HCT116 (cell line): ENCODE measurements at regions not wholly inside any gene's neighbourhood (a gene's known extent, or its start where the extent isn't known, plus 50 kb on each side); places are given as distances from the start of the nearest gene placed in this dataset.

Source experiments
- ATAC-seq: fragments of 200-7000 bp; cut with Tn5 transposase; 2 replicates; pipeline ENCODE4 v1.9.1; 2020; ENCODE audit warnings: mild to moderate bottlenecking, moderate library complexity
- BruUV-seq: library from RNA; stranded (reverse); fragments of 400-500 nt; replicated peaks from 2 replicates; lab custom pipeline; 2021; lab: Mats Ljungman, UMichigan
- CTCF ChIA-PET: fragments of 300-600 bp; sonication (Branson Sonifier 250); formaldehyde crosslinking; loops from one replicate; lab custom pipeline; 2021; ENCODE audit warnings: antibody characterized with exemption; lab: Charles Lee
- POLR2A ChIA-PET: fragments of 300-600, 350-600 bp; sonication (Branson Sonifier 250); formaldehyde crosslinking; loops from one replicate; lab custom pipeline; 2021; ENCODE audit warnings: antibody characterized with exemption; lab: Charles Lee
- RAD21 ChIA-PET, 2 experiments: fragments of 300-600 bp; sonication (Branson Sonifier 250); formaldehyde crosslinking; loops; one replicate each; lab custom pipeline; 2023; ENCODE audit warnings: low total read pairs in 2 of 2; ENCODE audit not compliant: uncharacterized antibody in 2 of 2, unreplicated experiment in 2 of 2, low non-redundant PET in 1 of 2; lab: Charles Lee
- DNase-seq: peaks from one replicate; pipeline ENCODE4 v3.0.0-alpha.2; 2010; ENCODE audit warnings: low read depth, low spot score
- H2AFZ ChIP-seq: fragments of 200-600 bp; shearing (Covaris generic), sonication (generic); 2 replicates; pipeline ENCODE4 v1.6.1; 2017; ENCODE audit warnings: low read depth, mixed run types, mixed read lengths, antibody characterized with exemption, low read length; ENCODE audit not compliant: poor library complexity, severe bottlenecking
- H3K27ac ChIP-seq: 2 replicates; pipeline ENCODE4 v1.5.1; 2012; ENCODE audit warnings: low read depth, low read length
- H3K27me3 ChIP-seq: fragments of 200-600 bp; sonication (generic); 2 replicates; pipeline ENCODE4 v1.6.1; 2016; ENCODE audit warnings: mixed run types, low read length, mixed read lengths; ENCODE audit not compliant: insufficient read depth
- H3K36me3 ChIP-seq, 2 experiments: fragments of 200-500 bp in 1 of 2; fragments of 200-600 bp in 1 of 2; sonication (Bioruptor generic) in 1 of 2; sonication (generic) in 1 of 2; 2 replicates each; pipeline versions ENCODE4 v1.5.1 to v1.6.1; 2014 to 2016; ENCODE audit warnings: low read length in 2 of 2, inconsistent platforms in 1 of 2, mixed read lengths in 1 of 2, mixed run types in 1 of 2; ENCODE audit not compliant: insufficient read depth in 2 of 2, control insufficient read depth in 1 of 2
- H3K4me1 ChIP-seq, 2 experiments: fragments of 200-600 bp in 1 of 2; sonication (generic) in 1 of 2; 2 replicates each; pipeline versions ENCODE4 v1.5.1 to v1.6.1; 2012 to 2017; ENCODE audit warnings: low read length in 2 of 2, inconsistent platforms in 1 of 2, mild to moderate bottlenecking in 1 of 2, mixed read lengths in 1 of 2, mixed run types in 1 of 2, moderate library complexity in 1 of 2; ENCODE audit not compliant: insufficient read depth in 2 of 2, control insufficient read depth in 1 of 2
- H3K4me2 ChIP-seq: fragments of 200-600 bp; sonication (generic); 2 replicates; pipeline ENCODE4 v1.6.1; 2017; ENCODE audit warnings: mixed run types, low read length, mixed read lengths
- H3K4me3 ChIP-seq, 2 experiments: fragments of 200-600 bp in 1 of 2; sonication (generic) in 1 of 2; replicated peaks in 1 of 2; 2 replicates each; pipeline ENCODE4 v1.5.1; 2011 to 2016; ENCODE audit warnings: low read length in 2 of 2, control low read depth in 1 of 2, low read depth in 1 of 2, mild to moderate bottlenecking in 1 of 2, mixed read lengths in 1 of 2, mixed run types in 1 of 2
- H3K79me2 ChIP-seq: fragments of 200-600 bp; sonication (generic); 2 replicates; pipeline ENCODE4 v1.6.1; 2017; ENCODE audit warnings: mild to moderate bottlenecking, mixed run types, low read length, moderate library complexity, mixed read lengths; ENCODE audit not compliant: insufficient read depth
- H3K9ac ChIP-seq: fragments of 200-600 bp; sonication (generic); 2 replicates; pipeline ENCODE4 v1.6.1; 2016; ENCODE audit warnings: low read length, mixed read lengths
- H3K9me2 ChIP-seq: fragments of 200-600 bp; sonication (generic), shearing (Covaris generic); 2 replicates; pipeline ENCODE4 v1.6.1; 2017; ENCODE audit warnings: mixed run types, mild to moderate bottlenecking, moderate library complexity; ENCODE audit not compliant: insufficient read depth
- H3K9me3 ChIP-seq, 2 experiments: fragments of 200-500 bp in 1 of 2; fragments of 200-600 bp in 1 of 2; sonication (Bioruptor generic) in 1 of 2; sonication (generic) in 1 of 2; 2 replicates each; pipeline ENCODE4 v1.6.1; 2014 to 2017; ENCODE audit warnings: low read length in 2 of 2, mixed read lengths in 2 of 2, inconsistent platforms in 1 of 2, low read depth in 1 of 2, mild to moderate bottlenecking in 1 of 2, mixed run types in 1 of 2, moderate library complexity in 1 of 2; ENCODE audit not compliant: control insufficient read depth in 1 of 2, insufficient read depth in 1 of 2
- H4K20me1 ChIP-seq: fragments of 200-600 bp; sonication (generic), shearing (Covaris generic); 2 replicates; pipeline ENCODE4 v1.6.1; 2017; ENCODE audit warnings: mixed run types, mild to moderate bottlenecking, moderate library complexity; ENCODE audit not compliant: insufficient read depth
- ELF1 ChIP-seq: IDR thresholded peaks from 2 replicates; pipeline ENCODE4 v1.6.1; 2012; ENCODE audit warnings: low read depth, borderline replicate concordance
- POLR2A ChIP-seq: IDR thresholded peaks from 2 replicates; pipeline ENCODE4 v1.7.0; 2011; ENCODE audit warnings: borderline replicate concordance; ENCODE audit not compliant: insufficient read depth, insufficient read length; ENCODE audit errors: extremely low read depth
- POLR2AphosphoS5 ChIP-seq: IDR thresholded peaks from 2 replicates; pipeline ENCODE4 v1.6.1; 2011; ENCODE audit warnings: mild to moderate bottlenecking, low read depth, low read length, moderate library complexity
- RAD21 ChIP-seq: IDR thresholded peaks from 2 replicates; pipeline ENCODE4 v1.6.1; 2012; ENCODE audit warnings: low read depth, mild to moderate bottlenecking
- SIN3A ChIP-seq: IDR thresholded peaks from 2 replicates; pipeline ENCODE4 v1.6.1; 2012; ENCODE audit warnings: low read depth
- SP1 ChIP-seq: IDR thresholded peaks from 2 replicates; pipeline ENCODE4 v1.6.1; 2012; ENCODE audit warnings: low read depth
- SRF ChIP-seq: IDR thresholded peaks from 2 replicates; pipeline ENCODE4 v1.6.1; 2012; ENCODE audit warnings: low read depth
- TCF7L2 ChIP-seq: IDR thresholded peaks from 2 replicates; pipeline ENCODE4 v1.7.0; 2011; ENCODE audit warnings: borderline replicate concordance, inconsistent platforms; ENCODE audit not compliant: insufficient read depth, insufficient read length; ENCODE audit errors: extremely low read depth
- YY1 ChIP-seq: IDR thresholded peaks from 2 replicates; pipeline ENCODE4 v1.6.1; 2011; ENCODE audit warnings: low read length, low read depth, moderate library complexity, mild to moderate bottlenecking; ENCODE audit not compliant: insufficient replicate concordance; ENCODE audit errors: extremely low read depth
- ZBTB33 ChIP-seq: IDR thresholded peaks from 2 replicates; pipeline ENCODE4 v1.6.1; 2011; ENCODE audit warnings: mild to moderate bottlenecking, low read length, moderate library complexity; ENCODE audit not compliant: insufficient replicate concordance; ENCODE audit errors: extremely low read depth
- ZNF274 ChIP-seq: fragments of 200-500 bp; sonication (Bioruptor generic); IDR thresholded peaks from 2 replicates; pipeline ENCODE4 v1.6.1; 2014; ENCODE audit warnings: mild to moderate bottlenecking, low read depth, low read length, inconsistent platforms
- intact Hi-C: fragments of 100-400 bp; cut with micrococcal nuclease; formaldehyde crosslinking; loops from 2 replicates; pipeline ENCODE4 v1.10.0; 2022
- TF ChIP-seq, protein P1 (sequence below), 3 experiments: fragments of 200-600 bp in 1 of 3; sonication (generic) in 1 of 3; IDR thresholded peaks in 2 of 3; conservative IDR thresholded peaks in 1 of 3; 2 replicates each; pipeline ENCODE4 v1.5.1; 2012 to 2017; ENCODE audit warnings: low read depth in 2 of 3, low read length in 2 of 3, antibody characterized with exemption in 1 of 3, borderline replicate concordance in 1 of 3, control low read depth in 1 of 3, mild to moderate bottlenecking in 1 of 3, mixed read lengths in 1 of 3, mixed run types in 1 of 3, moderate library complexity in 1 of 3; ENCODE audit not compliant: insufficient read depth in 1 of 3

DNA sequence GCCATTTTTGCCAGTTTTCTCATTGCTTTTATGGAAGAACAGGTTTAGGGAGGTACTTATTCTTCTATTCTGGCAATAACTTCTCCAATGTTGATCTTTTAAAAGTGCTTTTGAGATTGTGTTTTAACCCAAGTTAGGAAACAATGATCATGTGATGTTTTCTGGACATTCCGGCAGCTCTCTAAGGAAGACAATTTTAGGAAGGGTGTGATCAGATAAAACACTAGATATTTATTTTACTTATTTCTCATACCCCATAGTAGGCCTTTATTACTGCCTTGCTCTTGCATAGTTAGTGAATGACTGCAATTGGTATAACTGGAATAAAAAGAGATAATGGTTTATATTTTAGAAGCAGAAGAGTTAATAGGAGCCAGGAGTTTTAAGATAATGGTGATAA, 68.4 kb upstream of the SPATA13 start:
- H3K4me2 ChIP-seq, result no peak overlapping the region
- TF ChIP-seq POLR2AphosphoS5 (no peak), TCF7L2 (no peak), SP1 (no peak), YY1 (no peak), ZNF274 (no peak), ELF1 (no peak), SIN3A (no peak), SRF (no peak), ZBTB33 (no peak), POLR2A (no peak), RAD21 (no peak)
- TF ChIP-seq, protein P1, sequence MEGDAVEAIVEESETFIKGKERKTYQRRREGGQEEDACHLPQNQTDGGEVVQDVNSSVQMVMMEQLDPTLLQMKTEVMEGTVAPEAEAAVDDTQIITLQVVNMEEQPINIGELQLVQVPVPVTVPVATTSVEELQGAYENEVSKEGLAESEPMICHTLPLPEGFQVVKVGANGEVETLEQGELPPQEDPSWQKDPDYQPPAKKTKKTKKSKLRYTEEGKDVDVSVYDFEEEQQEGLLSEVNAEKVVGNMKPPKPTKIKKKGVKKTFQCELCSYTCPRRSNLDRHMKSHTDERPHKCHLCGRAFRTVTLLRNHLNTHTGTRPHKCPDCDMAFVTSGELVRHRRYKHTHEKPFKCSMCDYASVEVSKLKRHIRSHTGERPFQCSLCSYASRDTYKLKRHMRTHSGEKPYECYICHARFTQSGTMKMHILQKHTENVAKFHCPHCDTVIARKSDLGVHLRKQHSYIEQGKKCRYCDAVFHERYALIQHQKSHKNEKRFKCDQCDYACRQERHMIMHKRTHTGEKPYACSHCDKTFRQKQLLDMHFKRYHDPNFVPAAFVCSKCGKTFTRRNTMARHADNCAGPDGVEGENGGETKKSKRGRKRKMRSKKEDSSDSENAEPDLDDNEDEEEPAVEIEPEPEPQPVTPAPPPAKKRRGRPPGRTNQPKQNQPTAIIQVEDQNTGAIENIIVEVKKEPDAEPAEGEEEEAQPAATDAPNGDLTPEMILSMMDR (IDR thresholded peaks at IDR 0.05 in 2 of 3, conservative IDR thresholded peaks at IDR 0.05 in 1 of 3; ENCODE audit: borderline replicate concordance in 1 of 3, insufficient read depth in 1 of 3, low read depth in 2 of 3, low read length in 2 of 3), result no peak
- TF ChIP-seq, all 23 proteins: peak for 0
- ATAC-seq, result no peak
- H3K36me3 ChIP-seq, result no peaks in the 10 kb centered on the region
- no peaks in the 10 kb centered on the region for H3K27me3 ChIP-seq
- H3K27ac ChIP-seq, result no peak overlapping the region
- H3K9me3 ChIP-seq, result no peaks in the 10 kb centered on the region
- BruUV-seq, result no TSS peak
- ChIA-PET CTCF (no interaction called here), POLR2A (no interaction called here), RAD21 (no interaction called here)
- H3K4me3 ChIP-seq, result no peak overlapping the region
- H3K9me2 ChIP-seq, result no peaks in the 10 kb centered on the region; the same call in 1 of the 2 replicates
- no peak for DNase-seq
- H3K4me1 ChIP-seq, result peaks cover 3 to 5% of the 10 kb centered on the region in 2 experiments; a peak in 2 of 4 replicates
- H3K9ac ChIP-seq, result no peak overlapping the region
- intact Hi-C loops, result no loop called here
- H4K20me1 ChIP-seq, result no peaks in the 10 kb centered on the region
- H3K79me2 ChIP-seq, result no peaks in the 10 kb centered on the region
- H2AFZ ChIP-seq, result no peak overlapping the region
